HL-60 (cell line): ENCODE measurements at regions not wholly inside any gene's neighbourhood (a gene's known extent, or its start where the extent isn't known, plus 50 kb on each side); places are given as distances from the start of the nearest gene placed in this dataset.
"Not testable (repeated sequence)": the region's sequence is repeated elsewhere in the genome, so short reads cannot be mapped to it uniquely, and the experiment has no call there.

Source experiments
- DNase-seq, 2 experiments: peaks; one replicate each; pipeline ENCODE4 v3.0.0-alpha.2; 2010 to 2020; ENCODE audit warnings: low read depth in 1 of 2, low spot score in 1 of 2
- H3K27ac ChIP-seq: fragments of 250-450 bp; sonication (Bioruptor Pico); replicated peaks from 2 replicates; pipeline ENCODE4 v1.5.1; 2020; ENCODE audit warnings: mild to moderate bottlenecking, moderate library complexity
- H3K27me3 ChIP-seq: fragments of 250-450 bp; sonication (Bioruptor Pico); 2 replicates; pipeline ENCODE4 v1.5.1; 2021; ENCODE audit warnings: mild to moderate bottlenecking, moderate library complexity; ENCODE audit not compliant: insufficient read depth, poor library complexity, severe bottlenecking
- H3K4me3 ChIP-seq: replicated peaks from 2 replicates; pipeline ENCODE4 v1.5.1; 2011; ENCODE audit warnings: mild to moderate bottlenecking, control low read depth, low read length; ENCODE audit not compliant: insufficient read depth
- CTCF ChIP-seq: IDR thresholded peaks from one replicate; pipeline ENCODE4 v1.5.1; 2011; ENCODE audit warnings: low read length, control low read depth, inconsistent platforms; ENCODE audit not compliant: insufficient read depth
- GABPA ChIP-seq: IDR thresholded peaks from 2 replicates; pipeline ENCODE4 v1.6.1; 2012; ENCODE audit warnings: low read depth
- POLR2AphosphoS5 ChIP-seq: IDR thresholded peaks from 2 replicates; pipeline ENCODE4 v1.6.1; 2012; ENCODE audit warnings: low read depth
- REST ChIP-seq: IDR thresholded peaks from 2 replicates; pipeline ENCODE4 v1.6.1; 2012; ENCODE audit warnings: low read depth; ENCODE audit not compliant: insufficient replicate concordance
- SPI1 ChIP-seq: IDR thresholded peaks from 2 replicates; pipeline ENCODE4 v1.6.1; 2012; ENCODE audit warnings: low read depth, mild to moderate bottlenecking, borderline replicate concordance

GRCh38 chr2:8142461-8142860 is 539.4 kb upstream of the ID2 start:
- H3K27ac ChIP-seq = no peak overlapping the region
- TF ChIP-seq POLR2AphosphoS5 = no peak
- TF ChIP-seq GABPA = no peak
- TF ChIP-seq CTCF = no peak
- no peak for TF ChIP-seq SPI1
- H3K4me3 ChIP-seq = no peak overlapping the region
- H3K27me3 ChIP-seq = no peaks in the 10 kb centered on the region
- DNase-seq = no peak

- no peak for DNase-seq
- H3K4me3 ChIP-seq = no peak overlapping the region
- H3K27me3 ChIP-seq = no peaks in the 10 kb centered on the region
- no peak overlapping the region for H3K27ac ChIP-seq
- TF ChIP-seq REST = no peak
These were observed 537.7 kb upstream of the ID2 start for GRCh38 chr2:8144131-8144631.

- DNase-seq = no peak
- no peaks in the 10 kb centered on the region for H3K27me3 ChIP-seq
- TF ChIP-seq POLR2AphosphoS5 = no peak
- TF ChIP-seq CTCF = no peak
- no peak for TF ChIP-seq SPI1
- no peak for TF ChIP-seq REST
- no peak for TF ChIP-seq GABPA
- no peak overlapping the region for H3K27ac ChIP-seq
- no peak overlapping the region for H3K4me3 ChIP-seq
These were observed 537.1 kb upstream of the ID2 start for GRCh38 chr2:8144785-8145184.

GRCh38 chr2:8145375-8145774 is 536.5 kb upstream of the ID2 start:
- not testable (repeated sequence) for H3K27me3 ChIP-seq, H3K4me3 ChIP-seq
- DNase-seq = peak; percentile 41 to 67
- 0 out of 2 replicates have a peak overlapping the region, but pooled peaks have one; percentile 17 for H3K27ac ChIP-seq
- TF ChIP-seq SPI1 = peak; percentile 97
- TF ChIP-seq POLR2AphosphoS5 = peak; percentile 35; the same call in 1 of the 2 replicates
